COLO668 (cell line): ENCODE measurements at regions not wholly inside any gene's neighbourhood (a gene's known extent, or its start where the extent isn't known, plus 50 kb on each side); places are given as distances from the start of the nearest gene placed in this dataset.

Experiments
- DNase-seq: peaks from one replicate; lab custom pipeline; 2025; ENCODE audit not compliant: unreplicated experiment; lab: John Stamatoyannopoulos, UW

DNA sequence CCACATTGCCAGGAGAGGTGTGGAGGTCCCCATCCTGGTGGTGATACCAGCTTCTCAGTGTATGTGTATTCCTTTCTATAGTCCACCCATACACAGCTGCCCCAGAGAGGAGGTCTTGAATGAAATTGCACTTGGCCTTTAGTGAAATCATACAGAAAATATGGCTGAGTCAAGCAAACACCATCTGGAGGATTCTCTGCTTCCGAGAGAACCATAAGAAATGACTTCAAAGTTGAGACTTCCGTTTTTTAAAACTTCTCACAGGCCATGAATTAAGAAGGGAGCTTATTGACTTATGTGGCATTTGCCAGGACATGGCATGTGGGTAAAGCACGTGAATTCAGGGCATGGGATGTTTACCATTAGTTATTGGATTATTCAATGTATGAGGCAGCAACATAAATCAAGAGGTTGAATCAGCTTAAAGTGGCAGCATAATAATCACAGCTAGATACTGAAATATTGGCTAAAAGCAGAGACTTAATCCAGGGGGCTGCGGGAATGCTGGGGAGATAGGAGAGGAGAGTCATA lies 119.1 kb upstream of the MTNR1B start:
- DNase-seq, result no peak

DNA sequence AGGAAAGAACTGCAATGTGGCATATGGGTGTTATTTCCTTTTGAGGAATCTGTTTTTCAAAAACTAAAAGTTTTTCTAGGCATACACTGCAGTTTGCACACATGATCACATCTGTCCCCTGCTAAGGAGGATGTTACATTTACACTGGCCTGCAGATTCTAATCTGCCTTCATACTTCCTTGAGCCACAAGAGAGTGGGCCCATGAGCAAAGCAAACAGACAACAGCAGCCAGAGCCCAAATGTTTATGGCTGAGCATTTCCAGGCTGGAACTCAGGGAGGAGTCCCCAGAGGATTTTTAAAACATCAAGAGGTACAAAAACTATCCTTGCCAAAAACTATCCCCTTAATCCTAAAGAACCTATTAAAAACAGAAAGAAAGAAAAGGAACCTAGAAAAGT lies 117.2 kb upstream of the MTNR1B start:
- no peak for DNase-seq

DNA sequence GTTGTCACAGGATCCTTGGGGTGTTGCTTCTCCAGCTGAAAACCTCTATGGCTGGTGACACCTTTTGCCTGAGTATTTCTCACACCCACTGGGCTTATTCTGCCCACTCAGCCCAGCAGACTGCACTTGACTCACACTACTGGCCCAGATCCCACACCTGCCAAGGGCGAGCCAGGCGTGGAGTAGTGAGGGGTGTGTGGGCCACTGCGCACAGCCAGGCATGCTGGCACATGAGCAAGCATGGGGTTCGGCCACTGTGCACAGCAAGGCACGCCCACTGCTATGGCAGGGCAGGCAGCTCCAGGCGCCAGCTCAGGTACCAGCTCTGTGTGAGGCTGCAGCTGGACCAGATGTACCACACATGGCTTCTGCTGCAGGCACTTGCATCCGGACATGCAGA lies 116.5 kb upstream of the MTNR1B start:
- no peak for DNase-seq

DNA sequence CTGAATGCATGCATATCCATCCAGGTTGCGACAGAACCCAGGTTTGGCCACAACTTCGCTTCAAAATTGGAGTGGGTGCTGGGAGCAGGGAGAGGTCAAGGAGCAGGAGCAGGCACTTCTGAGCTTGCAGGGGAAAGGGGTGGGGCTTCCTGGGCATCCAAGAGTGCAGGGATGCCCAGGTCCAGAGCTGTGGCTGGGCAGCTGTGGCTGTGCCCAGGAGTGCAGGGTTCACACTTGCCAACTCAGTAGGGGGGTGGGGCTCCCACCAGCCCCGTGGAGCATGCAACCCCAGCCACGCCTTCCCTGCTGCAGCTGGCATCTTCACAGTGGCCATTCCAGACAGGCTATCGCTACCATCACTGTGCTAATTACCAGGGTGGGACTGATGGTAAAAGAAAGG lies 115.3 kb upstream of the MTNR1B start:
- DNase-seq, result no peak

DNA sequence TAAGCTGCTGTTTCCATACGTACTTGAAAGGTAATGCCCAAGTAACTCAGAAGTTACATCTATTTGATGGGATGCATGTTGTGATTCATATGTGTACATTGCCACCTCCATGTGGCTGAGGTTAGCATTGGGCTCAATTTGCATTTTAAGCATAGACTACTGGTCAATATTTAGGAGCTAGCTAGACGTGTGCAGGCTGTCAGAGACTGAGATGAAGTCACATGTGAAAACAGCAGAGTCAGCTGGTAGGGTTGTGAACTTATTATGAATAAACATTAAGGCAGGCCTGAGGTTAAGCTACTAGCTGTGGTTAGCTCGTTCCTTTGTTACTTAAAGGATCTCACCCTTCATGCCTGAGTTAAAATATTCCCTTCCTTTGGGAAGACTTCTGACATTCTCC lies 114.5 kb upstream of the MTNR1B start:
- DNase-seq, result no peak

- DNase-seq, result no peak
Observed at GRCh38 chr11:92855607-92856405, 113.6 kb upstream of the MTNR1B start.

- no peak for DNase-seq
Observed at GRCh38 chr11:92857407-92857806, 112.0 kb upstream of the MTNR1B start.

- no peak for DNase-seq
Observed at GRCh38 chr11:92859156-92859690, 110.2 kb upstream of the MTNR1B start.

GRCh38 chr11:92861634-92862033 lies 107.8 kb upstream of the MTNR1B start:
- no peak for DNase-seq

- DNase-seq, result no peak
Observed at GRCh38 chr11:92865352-92865751, 104.1 kb upstream of the MTNR1B start.

GRCh38 chr11:92866679-92867282 lies 102.7 kb upstream of the MTNR1B start:
- DNase-seq, result no peak

DNA sequence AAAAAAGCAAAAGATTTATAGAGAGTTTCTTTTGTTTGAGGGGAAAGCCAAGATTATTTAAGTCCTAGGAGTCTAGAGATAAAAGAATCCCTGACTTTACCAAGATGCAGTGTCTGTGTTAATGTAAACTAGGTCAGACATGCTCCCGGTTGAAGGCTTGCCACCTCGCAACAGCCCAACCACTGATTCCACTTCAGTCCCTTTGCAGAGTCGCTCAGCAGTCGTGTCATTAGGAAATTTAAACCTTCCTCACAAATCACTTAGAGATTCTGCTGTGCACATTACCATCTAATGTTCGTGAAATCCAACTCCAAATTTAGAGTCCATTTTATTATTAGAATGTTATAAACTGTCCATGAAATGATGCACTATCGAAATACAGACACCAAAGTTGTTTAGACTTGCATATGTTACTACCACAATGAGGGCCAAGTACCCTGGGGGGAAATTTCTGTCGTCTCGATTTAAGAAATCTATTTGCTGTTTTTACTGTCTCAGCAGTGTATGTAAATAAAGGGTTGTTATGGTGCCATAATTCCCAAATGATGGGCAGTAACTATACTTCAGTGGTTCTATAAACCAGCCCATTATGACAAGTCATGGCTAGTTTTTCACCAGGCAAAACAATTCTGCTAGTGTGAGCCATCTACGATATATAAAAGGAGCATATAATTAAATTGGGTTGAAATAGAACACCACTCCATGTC lies 101.4 kb upstream of the MTNR1B start:
- no peak for DNase-seq

GRCh38 chr11:92869716-92870115 lies 99.7 kb upstream of the MTNR1B start:
- no peak for DNase-seq

- DNase-seq, result no peak
Observed at GRCh38 chr11:92870196-92870832, 99.1 kb upstream of the MTNR1B start.

- DNase-seq, result no peak
Observed at GRCh38 chr11:92873551-92873950, 95.9 kb upstream of the MTNR1B start.

- no peak for DNase-seq
Observed at GRCh38 chr11:92875473-92875872, 94.0 kb upstream of the MTNR1B start.

- no peak for DNase-seq
Observed at GRCh38 chr11:92879086-92879485, 90.4 kb upstream of the MTNR1B start.

DNA sequence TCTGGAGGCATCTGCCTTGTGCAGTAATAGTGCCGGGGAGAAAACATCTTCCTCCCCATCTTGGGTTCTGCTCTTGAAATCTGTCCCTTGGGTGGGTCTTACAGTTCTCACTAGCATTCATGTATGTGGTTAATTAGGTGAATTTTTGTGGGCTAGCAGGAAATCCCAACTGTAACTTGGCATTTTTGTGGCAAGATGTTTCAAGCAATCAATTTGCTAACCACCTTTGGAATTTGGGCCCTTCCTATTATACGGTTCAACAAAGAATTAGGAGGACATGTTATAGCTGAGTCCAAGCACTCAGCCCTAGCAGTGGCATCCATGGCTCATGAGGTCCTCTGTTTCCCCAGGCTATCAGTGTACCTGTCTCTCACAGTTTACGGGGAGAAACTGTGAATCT lies 89.1 kb upstream of the MTNR1B start:
- DNase-seq, result no peak

DNA sequence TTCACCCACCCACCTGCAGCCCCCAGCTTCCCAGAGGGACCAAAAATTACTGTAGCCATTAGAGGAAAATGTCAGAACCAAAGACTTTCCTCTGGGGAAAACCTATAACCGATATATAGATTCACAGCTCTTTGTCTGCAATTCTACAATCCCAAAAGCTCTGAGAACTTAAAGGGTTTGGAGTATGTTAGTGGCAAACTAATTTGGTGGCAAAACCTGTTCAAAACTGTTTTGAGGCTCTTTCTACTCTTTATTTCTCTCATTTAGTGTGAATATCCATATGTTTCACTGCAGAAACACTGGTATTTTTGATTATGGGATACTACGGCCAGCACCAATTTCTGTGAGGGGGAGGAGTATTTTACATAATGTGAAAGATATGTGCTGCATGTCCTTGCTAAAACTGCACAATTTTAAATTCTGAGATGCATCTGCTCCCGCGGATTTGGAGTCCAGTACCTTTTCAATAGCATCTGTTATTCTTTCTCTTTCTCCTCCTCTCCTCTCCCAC lies 87.5 kb upstream of the MTNR1B start:
- no peak for DNase-seq

GRCh38 chr11:92882828-92883611 lies 86.4 kb upstream of the MTNR1B start:
- DNase-seq, result no peak
